ENCODE measurements at regions not wholly inside any gene's neighbourhood (a gene's known extent, or its start where the extent isn't known, plus 50 kb on each side); places are given as distances from the start of the nearest gene placed in this dataset.

DNA sequence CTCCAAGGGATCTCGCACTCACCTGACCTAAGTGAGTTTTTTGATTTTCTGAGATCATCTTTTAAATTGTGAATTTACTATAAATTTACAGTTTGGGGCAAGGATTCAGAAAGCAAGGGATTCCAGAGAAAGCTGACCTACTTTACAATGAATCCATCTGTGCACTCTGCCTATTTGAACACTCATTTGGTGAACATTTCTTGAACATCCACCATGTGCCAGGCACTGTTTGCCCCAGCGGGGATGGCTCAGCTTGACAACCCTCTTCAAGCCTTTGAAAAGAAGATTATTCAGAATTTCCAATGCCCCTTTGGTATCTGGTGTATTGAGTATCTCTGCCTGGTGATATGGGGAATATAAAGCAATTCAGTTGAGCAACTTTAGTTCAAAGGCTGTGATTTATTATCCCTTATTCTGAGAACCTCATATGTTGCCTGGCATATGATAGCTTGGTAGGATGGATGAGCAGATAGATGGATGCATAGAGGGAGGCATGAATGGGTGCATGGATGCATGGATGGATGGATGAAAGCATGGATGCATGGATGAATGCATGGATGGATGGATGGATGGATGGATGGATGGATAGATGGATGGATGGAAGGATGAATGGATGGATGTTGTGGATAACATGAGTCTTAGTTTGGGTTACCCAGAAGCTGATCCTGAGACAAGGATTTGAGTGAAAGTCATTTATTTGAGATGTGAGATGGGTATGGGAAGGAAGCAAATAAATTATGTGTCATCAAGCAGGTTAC lies 149.7 kb upstream of the ZNF366 start:
- no peak overlapping the region for H2BK5ac ChIP-seq (ENCODE audit: insufficient read length, low read length)
- H2BK120ac ChIP-seq (ENCODE audit: low read depth, low read length, poor library complexity, severe bottlenecking) = no peak overlapping the region
- Mint-ChIP-seq H3K4me3 (no peak overlapping the region), H3K4me1 (peaks cover 5 to 7% of the 10 kb centered on the region in 2 experiments; a peak in 3 of 4 replicates), H3K9me3 (no peaks in the 10 kb centered on the region), H3K27me3 (ENCODE audit: low read depth) (no peaks in the 10 kb centered on the region), H3K36me3 (ENCODE audit: insufficient read depth in 1 of 3, low read depth in 3 of 3) (no peaks in the 10 kb centered on the region), H3K27ac (no peak overlapping the region)
- no peak overlapping the region for H4K5ac ChIP-seq (ENCODE audit: insufficient read length, low read depth, low read length)
- no peak overlapping the region for H3K23ac ChIP-seq (ENCODE audit: insufficient read length, low read depth, low read length)
- no peaks in the 10 kb centered on the region for H3K4me1 ChIP-seq (ENCODE audit: insufficient read depth, low read length)
- no peak overlapping the region for H2BK15ac ChIP-seq (ENCODE audit: low read depth, low read length)
- no peak overlapping the region for H3K14ac ChIP-seq (ENCODE audit: insufficient read depth, low read length)
- H3K27ac ChIP-seq (ENCODE audit: insufficient read length, low read depth, low read length) = no peak overlapping the region
- no peak overlapping the region for H2BK20ac ChIP-seq (ENCODE audit: low read depth, low read length, poor library complexity, severe bottlenecking)
- no CpG with 5 or more reads among the region's 2 CpGs for WGBS (ENCODE audit: extremely low coverage, insufficient read length, low lambda C conversion rate)
- H3K4ac ChIP-seq (ENCODE audit: low read depth, low read length) = no peak overlapping the region
- no peak overlapping the region for H2BK12ac ChIP-seq (ENCODE audit: insufficient read length, low read depth, low read length)
- no peaks in the 10 kb centered on the region for H3K9me3 ChIP-seq (ENCODE audit: control insufficient read depth, low read depth, low read length)
- H3K18ac ChIP-seq (ENCODE audit: insufficient read length, low read depth, low read length) = no peak overlapping the region
- no peak overlapping the region for H2AFZ ChIP-seq (ENCODE audit: low read length)
- H4K20me1 ChIP-seq (ENCODE audit: control insufficient read depth, insufficient read depth, insufficient read length) = no peaks in the 10 kb centered on the region
- H3K4me2 ChIP-seq (ENCODE audit: insufficient read depth, insufficient read length, low read length) = no peak overlapping the region
- H2AK5ac ChIP-seq (ENCODE audit: insufficient read length, low read length) = no peak overlapping the region
- H3K56ac ChIP-seq (ENCODE audit: insufficient read length, low read depth, low read length) = no peak overlapping the region
- H3K9ac ChIP-seq (ENCODE audit: extremely low read depth, insufficient read length, low read length) = no peak overlapping the region
- H3K23me2 ChIP-seq (ENCODE audit: insufficient read length, low read depth, low read length, poor library complexity, severe bottlenecking) = no peaks in the 10 kb centered on the region
- H3T11ph ChIP-seq (ENCODE audit: low read length) = no peak overlapping the region
- no peaks in the 10 kb centered on the region for H3K79me1 ChIP-seq (ENCODE audit: insufficient read depth, low read depth, low read length, poor library complexity, severe bottlenecking)
- no peaks in the 10 kb centered on the region for H3K27me3 ChIP-seq (ENCODE audit: insufficient read depth, low read length)
- H3K79me2 ChIP-seq (ENCODE audit: insufficient read depth, low read length) = no peaks in the 10 kb centered on the region
- H4K91ac ChIP-seq (ENCODE audit: insufficient read length, low read depth, low read length) = no peak overlapping the region
- H4K8ac ChIP-seq (replicated peaks; ENCODE audit: insufficient read length, low read depth, low read length) = no peak overlapping the region
- no peak for DNase-seq
- TF ChIP-seq, protein P1, sequence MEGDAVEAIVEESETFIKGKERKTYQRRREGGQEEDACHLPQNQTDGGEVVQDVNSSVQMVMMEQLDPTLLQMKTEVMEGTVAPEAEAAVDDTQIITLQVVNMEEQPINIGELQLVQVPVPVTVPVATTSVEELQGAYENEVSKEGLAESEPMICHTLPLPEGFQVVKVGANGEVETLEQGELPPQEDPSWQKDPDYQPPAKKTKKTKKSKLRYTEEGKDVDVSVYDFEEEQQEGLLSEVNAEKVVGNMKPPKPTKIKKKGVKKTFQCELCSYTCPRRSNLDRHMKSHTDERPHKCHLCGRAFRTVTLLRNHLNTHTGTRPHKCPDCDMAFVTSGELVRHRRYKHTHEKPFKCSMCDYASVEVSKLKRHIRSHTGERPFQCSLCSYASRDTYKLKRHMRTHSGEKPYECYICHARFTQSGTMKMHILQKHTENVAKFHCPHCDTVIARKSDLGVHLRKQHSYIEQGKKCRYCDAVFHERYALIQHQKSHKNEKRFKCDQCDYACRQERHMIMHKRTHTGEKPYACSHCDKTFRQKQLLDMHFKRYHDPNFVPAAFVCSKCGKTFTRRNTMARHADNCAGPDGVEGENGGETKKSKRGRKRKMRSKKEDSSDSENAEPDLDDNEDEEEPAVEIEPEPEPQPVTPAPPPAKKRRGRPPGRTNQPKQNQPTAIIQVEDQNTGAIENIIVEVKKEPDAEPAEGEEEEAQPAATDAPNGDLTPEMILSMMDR (conservative IDR thresholded peaks at IDR 0.05) = no peak

All from H9 (cell line).